AG04449 (cell line): ENCODE measurements at regions not wholly inside any gene's neighbourhood (a gene's known extent, or its start where the extent isn't known, plus 50 kb on each side); places are given as distances from the start of the nearest gene placed in this dataset.

ENCODE experiments used
- CTCF ChIA-PET: fragments of 350-600 bp; formaldehyde crosslinking; extraction: SDS; loops from one replicate; lab custom pipeline; 2021; ENCODE audit warnings: antibody characterized with exemption; lab: Yijun Ruan, JAX
- POLR2A ChIA-PET: fragments of 400-600, 350-600 bp; formaldehyde crosslinking; extraction: SDS; loops from one replicate; lab custom pipeline; 2020; ENCODE audit warnings: antibody characterized with exemption, inconsistent platforms; lab: Yijun Ruan, JAX
- DNase-seq: peaks from one replicate; pipeline ENCODE4 v3.0.0-alpha.2; 2010; ENCODE audit warnings: low read depth, low spot score
- H3K4me3 ChIP-seq: 2 replicates; pipeline ENCODE4 v1.5.1; 2011; ENCODE audit warnings: low read depth, mild to moderate bottlenecking, control low read depth, low read length
- TF ChIP-seq, protein P1 (sequence below): IDR thresholded peaks from one replicate; pipeline ENCODE4 v1.5.1; 2011; ENCODE audit warnings: mild to moderate bottlenecking, moderate library complexity, low read length, control low read depth, inconsistent platforms; ENCODE audit not compliant: insufficient read depth; ENCODE audit errors: missing control alignments

GRCh38 chr12:59122784-59123183 lies 202.5 kb upstream of the LRIG3 start:
- TF ChIP-seq, protein P1, sequence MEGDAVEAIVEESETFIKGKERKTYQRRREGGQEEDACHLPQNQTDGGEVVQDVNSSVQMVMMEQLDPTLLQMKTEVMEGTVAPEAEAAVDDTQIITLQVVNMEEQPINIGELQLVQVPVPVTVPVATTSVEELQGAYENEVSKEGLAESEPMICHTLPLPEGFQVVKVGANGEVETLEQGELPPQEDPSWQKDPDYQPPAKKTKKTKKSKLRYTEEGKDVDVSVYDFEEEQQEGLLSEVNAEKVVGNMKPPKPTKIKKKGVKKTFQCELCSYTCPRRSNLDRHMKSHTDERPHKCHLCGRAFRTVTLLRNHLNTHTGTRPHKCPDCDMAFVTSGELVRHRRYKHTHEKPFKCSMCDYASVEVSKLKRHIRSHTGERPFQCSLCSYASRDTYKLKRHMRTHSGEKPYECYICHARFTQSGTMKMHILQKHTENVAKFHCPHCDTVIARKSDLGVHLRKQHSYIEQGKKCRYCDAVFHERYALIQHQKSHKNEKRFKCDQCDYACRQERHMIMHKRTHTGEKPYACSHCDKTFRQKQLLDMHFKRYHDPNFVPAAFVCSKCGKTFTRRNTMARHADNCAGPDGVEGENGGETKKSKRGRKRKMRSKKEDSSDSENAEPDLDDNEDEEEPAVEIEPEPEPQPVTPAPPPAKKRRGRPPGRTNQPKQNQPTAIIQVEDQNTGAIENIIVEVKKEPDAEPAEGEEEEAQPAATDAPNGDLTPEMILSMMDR: no peak
- POLR2A ChIA-PET: no interaction called here
- H3K4me3 ChIP-seq: no peak overlapping the region
- CTCF ChIA-PET: interaction anchor here (1.0 to 2.0 kb wide), 2 partner anchors 9 to 42 kb away, joined by 5 to 15 read pairs; no protein-coding TSS in a partner anchor
- no peak for DNase-seq

DNA sequence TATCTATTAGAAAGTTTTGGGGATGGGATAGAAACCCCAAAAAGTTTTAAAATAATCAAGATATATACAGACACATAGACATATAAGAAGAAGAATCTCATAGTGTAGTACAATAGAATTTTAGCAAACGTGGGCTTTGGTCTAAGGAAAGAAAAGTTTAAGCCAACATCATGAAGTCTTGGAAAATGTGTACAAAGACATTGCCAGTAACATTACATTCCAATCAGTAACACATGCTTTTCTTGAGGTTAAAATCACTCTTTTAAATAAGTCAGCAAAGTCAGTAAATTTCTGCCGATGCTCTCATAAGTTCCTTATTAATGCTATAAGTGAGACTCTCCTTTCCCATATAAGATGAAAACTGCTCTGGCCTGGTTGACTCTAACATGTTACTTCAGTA lies 201.1 kb upstream of the LRIG3 start:
- TF ChIP-seq, protein P1: no peak
- POLR2A ChIA-PET: no interaction called here
- H3K4me3 ChIP-seq: no peak overlapping the region
- CTCF ChIA-PET: interaction anchor here (2.0 kb wide), 1 partner anchor 8 kb away, joined by 15 read pairs; no protein-coding TSS in a partner anchor
- DNase-seq: no peak

GRCh38 chr12:59119676-59120075 lies 199.4 kb upstream of the LRIG3 start:
- DNase-seq: no peak
- ChIA-PET CTCF (interaction anchor here (1.2 kb wide), 1 partner anchor 30 kb away, joined by 4 read pairs; no protein-coding TSS in a partner anchor), POLR2A (no interaction called here)
- H3K4me3 ChIP-seq: no peak overlapping the region
- TF ChIP-seq, protein P1: no peak

GRCh38 chr12:59118356-59118755 lies 198.1 kb upstream of the LRIG3 start:
- no peak overlapping the region for H3K4me3 ChIP-seq
- ChIA-PET CTCF (interaction anchor here (1.1 kb wide), 1 partner anchor 11 kb away, joined by 3 read pairs; no protein-coding TSS in a partner anchor), POLR2A (no interaction called here)
- no peak for DNase-seq
- TF ChIP-seq, protein P1: no peak

DNA sequence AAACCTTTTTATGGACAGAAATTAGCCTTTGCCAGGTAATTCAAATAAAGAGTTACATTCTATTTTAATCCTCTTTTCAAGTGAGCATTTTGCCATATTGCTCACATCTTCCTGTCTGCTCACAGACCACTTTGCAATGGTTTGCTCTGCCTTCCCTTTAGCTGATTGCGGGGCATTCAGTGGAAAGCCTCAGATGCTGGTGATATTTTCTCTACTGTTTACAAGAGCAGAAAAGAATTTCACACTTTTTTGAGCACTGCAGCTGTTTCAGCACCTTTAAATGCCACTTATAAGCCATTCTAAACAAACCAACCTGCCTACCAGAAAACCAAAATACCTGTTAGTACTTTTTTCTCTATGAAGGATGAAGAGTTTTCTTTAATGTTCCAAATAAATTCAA lies 195.7 kb upstream of the LRIG3 start:
- ChIA-PET POLR2A (interaction anchor here (1.1 kb wide), 1 partner anchor 575 kb away, joined by 3 read pairs; no protein-coding TSS in a partner anchor), CTCF (interaction anchor here (0.6 to 8.4 kb wide), 11 partner anchors 27 to 1132 kb away, joined by 3 to 161 read pairs (median 4); no protein-coding TSS in a partner anchor)
- no peak for DNase-seq
- TF ChIP-seq, protein P1: no peak
- H3K4me3 ChIP-seq: no peak overlapping the region

DNA sequence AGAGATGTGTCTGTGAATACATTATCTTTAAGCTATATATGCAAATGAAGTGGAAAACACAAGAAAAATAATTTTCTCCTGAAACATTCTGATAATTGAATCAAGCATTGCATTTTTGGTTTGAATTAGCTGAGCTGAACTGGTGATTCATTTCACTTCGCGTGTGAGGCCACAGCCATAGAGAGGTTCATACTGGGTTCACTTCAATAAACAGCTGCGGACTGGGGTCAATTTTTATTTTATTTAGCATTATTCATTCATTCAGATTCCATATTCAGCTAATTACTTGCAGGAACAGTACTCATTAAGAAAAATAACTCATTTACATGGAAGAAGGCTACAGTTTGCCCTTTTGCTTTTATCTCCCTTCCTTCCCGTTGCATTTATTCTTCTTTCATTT lies 195.2 kb upstream of the LRIG3 start:
- no peak overlapping the region for H3K4me3 ChIP-seq
- POLR2A ChIA-PET: interaction anchor here (1.1 kb wide), 1 partner anchor 574 kb away, joined by 3 read pairs; no protein-coding TSS in a partner anchor
- CTCF ChIA-PET: interaction anchor here (0.7 to 8.4 kb wide), 14 partner anchors 10 to 1274 kb away, joined by 3 to 161 read pairs (median 6); no protein-coding TSS in a partner anchor
- no peak for DNase-seq
- TF ChIP-seq, protein P1: no peak
